ENCODE measurements at regions not wholly inside any gene's neighbourhood (a gene's known extent, or its start where the extent isn't known, plus 50 kb on each side); places are given as distances from the start of the nearest gene placed in this dataset.

DNA sequence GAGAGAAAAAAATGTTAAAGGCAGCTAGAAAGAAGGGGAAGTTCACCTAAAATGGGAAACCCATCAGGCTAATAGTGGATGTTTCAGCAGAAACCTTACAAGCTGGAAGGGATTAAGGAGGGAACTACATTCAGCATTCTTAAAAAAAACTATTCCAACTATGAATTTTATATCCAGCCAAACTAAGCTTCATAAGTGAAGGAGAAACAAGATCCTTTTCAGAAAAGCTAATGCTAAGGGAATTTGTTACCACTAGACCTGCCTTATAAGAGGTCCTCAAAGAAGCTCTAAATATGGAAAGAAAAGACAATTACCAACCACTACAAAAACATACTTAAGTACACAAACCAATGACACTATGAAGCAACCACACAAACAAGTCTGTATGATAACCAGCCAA is 59.2 kb upstream of the SLC35F1 start (continued):
- TF ChIP-seq, protein P1, sequence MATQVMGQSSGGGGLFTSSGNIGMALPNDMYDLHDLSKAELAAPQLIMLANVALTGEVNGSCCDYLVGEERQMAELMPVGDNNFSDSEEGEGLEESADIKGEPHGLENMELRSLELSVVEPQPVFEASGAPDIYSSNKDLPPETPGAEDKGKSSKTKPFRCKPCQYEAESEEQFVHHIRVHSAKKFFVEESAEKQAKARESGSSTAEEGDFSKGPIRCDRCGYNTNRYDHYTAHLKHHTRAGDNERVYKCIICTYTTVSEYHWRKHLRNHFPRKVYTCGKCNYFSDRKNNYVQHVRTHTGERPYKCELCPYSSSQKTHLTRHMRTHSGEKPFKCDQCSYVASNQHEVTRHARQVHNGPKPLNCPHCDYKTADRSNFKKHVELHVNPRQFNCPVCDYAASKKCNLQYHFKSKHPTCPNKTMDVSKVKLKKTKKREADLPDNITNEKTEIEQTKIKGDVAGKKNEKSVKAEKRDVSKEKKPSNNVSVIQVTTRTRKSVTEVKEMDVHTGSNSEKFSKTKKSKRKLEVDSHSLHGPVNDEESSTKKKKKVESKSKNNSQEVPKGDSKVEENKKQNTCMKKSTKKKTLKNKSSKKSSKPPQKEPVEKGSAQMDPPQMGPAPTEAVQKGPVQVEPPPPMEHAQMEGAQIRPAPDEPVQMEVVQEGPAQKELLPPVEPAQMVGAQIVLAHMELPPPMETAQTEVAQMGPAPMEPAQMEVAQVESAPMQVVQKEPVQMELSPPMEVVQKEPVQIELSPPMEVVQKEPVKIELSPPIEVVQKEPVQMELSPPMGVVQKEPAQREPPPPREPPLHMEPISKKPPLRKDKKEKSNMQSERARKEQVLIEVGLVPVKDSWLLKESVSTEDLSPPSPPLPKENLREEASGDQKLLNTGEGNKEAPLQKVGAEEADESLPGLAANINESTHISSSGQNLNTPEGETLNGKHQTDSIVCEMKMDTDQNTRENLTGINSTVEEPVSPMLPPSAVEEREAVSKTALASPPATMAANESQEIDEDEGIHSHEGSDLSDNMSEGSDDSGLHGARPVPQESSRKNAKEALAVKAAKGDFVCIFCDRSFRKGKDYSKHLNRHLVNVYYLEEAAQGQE (IDR thresholded peaks at IDR 0.05; ENCODE audit: low read depth, low read length), result no peak

DNA sequence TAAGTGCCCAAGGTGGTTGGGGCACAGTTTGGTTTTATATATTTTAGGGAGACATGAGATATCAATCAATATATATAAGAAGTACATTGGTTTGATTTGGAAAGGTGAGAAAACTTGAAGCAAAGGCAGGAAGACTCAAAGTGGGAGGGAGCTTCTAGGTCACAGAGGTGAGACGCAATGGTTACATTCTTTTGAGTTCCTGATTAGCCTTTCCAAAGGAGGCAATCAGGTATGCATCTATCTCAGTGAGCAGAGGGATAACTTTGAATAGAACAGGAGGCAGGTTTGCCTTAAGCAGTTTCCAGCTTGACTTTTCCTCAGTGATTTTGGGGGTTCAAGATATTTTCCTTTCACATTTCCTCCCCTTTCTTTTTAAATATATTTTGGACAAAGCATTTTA is 58.0 kb upstream of the SLC35F1 start:
- Histone ChIP-seq H2AFZ (ENCODE audit: low read depth) (no peak overlapping the region), H3K4me1 (ENCODE audit: control insufficient read depth in 1 of 2, insufficient read depth in 2 of 2, low read depth in 1 of 2, low read length in 1 of 2) (no peaks in the 10 kb centered on the region), H3F3A (replicated peaks; ENCODE audit: insufficient read depth) (no peaks in the 10 kb centered on the region), H3K9me3 (no peaks in the 10 kb centered on the region), H3K36me3 (replicated peaks in 1 of 2; ENCODE audit: control insufficient read depth in 1 of 2, insufficient read depth in 2 of 2, low read length in 1 of 2) (no peaks in the 10 kb centered on the region), H3K9ac (no peak overlapping the region), H3K4me3 (ENCODE audit: low read depth in 2 of 2, low read length in 1 of 2) (no peak overlapping the region), H3K4me2 (no peak overlapping the region), H3K27me3 (ENCODE audit: insufficient read depth) (no peaks in the 10 kb centered on the region), H4K20me1 (ENCODE audit: insufficient read depth) (0 out of 2 replicates have a peak, but pooled peaks cover 3% of the 10 kb centered on the region), H3K79me2 (ENCODE audit: insufficient read depth) (no peaks in the 10 kb centered on the region), H3K27ac (ENCODE audit: low read depth in 2 of 2, low read length in 1 of 2) (no peak overlapping the region), H3K9me2 (no peaks in the 10 kb centered on the region)
- ChIA-PET POLR2A (no interaction called here), CTCF (no interaction called here)
- DNase-seq, result no peak
- WGBS (ENCODE audit: low lambda C conversion rate), result 0% methylated on average over 1 of the region's 1 CpG
- no peak for TF ChIP-seq RCOR1 (IDR thresholded peaks at IDR 0.05; ENCODE audit: low read length)
- no peak for TF ChIP-seq MEF2A (IDR thresholded peaks at IDR 0.05; ENCODE audit: borderline replicate concordance, low read depth)
- TF ChIP-seq, protein P2, sequence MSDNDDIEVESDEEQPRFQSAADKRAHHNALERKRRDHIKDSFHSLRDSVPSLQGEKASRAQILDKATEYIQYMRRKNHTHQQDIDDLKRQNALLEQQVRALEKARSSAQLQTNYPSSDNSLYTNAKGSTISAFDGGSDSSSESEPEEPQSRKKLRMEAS (IDR thresholded peaks at IDR 0.05; ENCODE audit: low read depth), result no peak
- TF ChIP-seq, protein P3, sequence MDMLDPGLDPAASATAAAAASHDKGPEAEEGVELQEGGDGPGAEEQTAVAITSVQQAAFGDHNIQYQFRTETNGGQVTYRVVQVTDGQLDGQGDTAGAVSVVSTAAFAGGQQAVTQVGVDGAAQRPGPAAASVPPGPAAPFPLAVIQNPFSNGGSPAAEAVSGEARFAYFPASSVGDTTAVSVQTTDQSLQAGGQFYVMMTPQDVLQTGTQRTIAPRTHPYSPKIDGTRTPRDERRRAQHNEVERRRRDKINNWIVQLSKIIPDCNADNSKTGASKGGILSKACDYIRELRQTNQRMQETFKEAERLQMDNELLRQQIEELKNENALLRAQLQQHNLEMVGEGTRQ (IDR thresholded peaks at IDR 0.05; ENCODE audit: borderline replicate concordance, low read depth, low read length), result no peak
- TF ChIP-seq NFIC (IDR thresholded peaks at IDR 0.05; ENCODE audit: borderline replicate concordance), result no peak
- TF ChIP-seq, protein P4, sequence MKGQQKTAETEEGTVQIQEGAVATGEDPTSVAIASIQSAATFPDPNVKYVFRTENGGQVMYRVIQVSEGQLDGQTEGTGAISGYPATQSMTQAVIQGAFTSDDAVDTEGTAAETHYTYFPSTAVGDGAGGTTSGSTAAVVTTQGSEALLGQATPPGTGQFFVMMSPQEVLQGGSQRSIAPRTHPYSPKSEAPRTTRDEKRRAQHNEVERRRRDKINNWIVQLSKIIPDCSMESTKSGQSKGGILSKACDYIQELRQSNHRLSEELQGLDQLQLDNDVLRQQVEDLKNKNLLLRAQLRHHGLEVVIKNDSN (IDR thresholded peaks at IDR 0.05; ENCODE audit: borderline replicate concordance, low read depth), result no peak
- no peak for TF ChIP-seq JUND (IDR thresholded peaks at IDR 0.05)
- no peak for TF ChIP-seq RXRA (IDR thresholded peaks at IDR 0.05; ENCODE audit: borderline replicate concordance, low read depth)
- TF ChIP-seq, protein P5, sequence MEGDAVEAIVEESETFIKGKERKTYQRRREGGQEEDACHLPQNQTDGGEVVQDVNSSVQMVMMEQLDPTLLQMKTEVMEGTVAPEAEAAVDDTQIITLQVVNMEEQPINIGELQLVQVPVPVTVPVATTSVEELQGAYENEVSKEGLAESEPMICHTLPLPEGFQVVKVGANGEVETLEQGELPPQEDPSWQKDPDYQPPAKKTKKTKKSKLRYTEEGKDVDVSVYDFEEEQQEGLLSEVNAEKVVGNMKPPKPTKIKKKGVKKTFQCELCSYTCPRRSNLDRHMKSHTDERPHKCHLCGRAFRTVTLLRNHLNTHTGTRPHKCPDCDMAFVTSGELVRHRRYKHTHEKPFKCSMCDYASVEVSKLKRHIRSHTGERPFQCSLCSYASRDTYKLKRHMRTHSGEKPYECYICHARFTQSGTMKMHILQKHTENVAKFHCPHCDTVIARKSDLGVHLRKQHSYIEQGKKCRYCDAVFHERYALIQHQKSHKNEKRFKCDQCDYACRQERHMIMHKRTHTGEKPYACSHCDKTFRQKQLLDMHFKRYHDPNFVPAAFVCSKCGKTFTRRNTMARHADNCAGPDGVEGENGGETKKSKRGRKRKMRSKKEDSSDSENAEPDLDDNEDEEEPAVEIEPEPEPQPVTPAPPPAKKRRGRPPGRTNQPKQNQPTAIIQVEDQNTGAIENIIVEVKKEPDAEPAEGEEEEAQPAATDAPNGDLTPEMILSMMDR (IDR thresholded peaks at IDR 0.05), result no peak
- no peak for TF ChIP-seq RAD21 (IDR thresholded peaks at IDR 0.05; ENCODE audit: low read length)
- TF ChIP-seq FOSL2 (IDR thresholded peaks at IDR 0.05; ENCODE audit: borderline replicate concordance, low read depth), result no peak
- TF ChIP-seq, protein P1 (IDR thresholded peaks at IDR 0.05; ENCODE audit: low read depth, low read length), result no peak
- TF ChIP-seq TCF12 (IDR thresholded peaks at IDR 0.05), result no peak
- TF ChIP-seq, protein P6, sequence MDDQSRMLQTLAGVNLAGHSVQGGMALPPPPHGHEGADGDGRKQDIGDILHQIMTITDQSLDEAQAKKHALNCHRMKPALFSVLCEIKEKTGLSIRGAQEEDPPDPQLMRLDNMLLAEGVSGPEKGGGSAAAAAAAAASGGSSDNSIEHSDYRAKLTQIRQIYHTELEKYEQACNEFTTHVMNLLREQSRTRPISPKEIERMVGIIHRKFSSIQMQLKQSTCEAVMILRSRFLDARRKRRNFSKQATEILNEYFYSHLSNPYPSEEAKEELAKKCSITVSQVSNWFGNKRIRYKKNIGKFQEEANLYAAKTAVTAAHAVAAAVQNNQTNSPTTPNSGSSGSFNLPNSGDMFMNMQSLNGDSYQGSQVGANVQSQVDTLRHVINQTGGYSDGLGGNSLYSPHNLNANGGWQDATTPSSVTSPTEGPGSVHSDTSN (IDR thresholded peaks at IDR 0.05), result no peak
- TF ChIP-seq EP300 (IDR thresholded peaks at IDR 0.05; ENCODE audit: borderline replicate concordance in 1 of 2, low read depth in 1 of 2, low read length in 1 of 2), result no peak
- TF ChIP-seq CHD2 (IDR thresholded peaks at IDR 0.05; ENCODE audit: low read length, partially characterized antibody), result no peak
- no peak for TF ChIP-seq SIN3A (IDR thresholded peaks at IDR 0.05; ENCODE audit: borderline replicate concordance, low read depth, low read length)
- TF ChIP-seq, protein P7, sequence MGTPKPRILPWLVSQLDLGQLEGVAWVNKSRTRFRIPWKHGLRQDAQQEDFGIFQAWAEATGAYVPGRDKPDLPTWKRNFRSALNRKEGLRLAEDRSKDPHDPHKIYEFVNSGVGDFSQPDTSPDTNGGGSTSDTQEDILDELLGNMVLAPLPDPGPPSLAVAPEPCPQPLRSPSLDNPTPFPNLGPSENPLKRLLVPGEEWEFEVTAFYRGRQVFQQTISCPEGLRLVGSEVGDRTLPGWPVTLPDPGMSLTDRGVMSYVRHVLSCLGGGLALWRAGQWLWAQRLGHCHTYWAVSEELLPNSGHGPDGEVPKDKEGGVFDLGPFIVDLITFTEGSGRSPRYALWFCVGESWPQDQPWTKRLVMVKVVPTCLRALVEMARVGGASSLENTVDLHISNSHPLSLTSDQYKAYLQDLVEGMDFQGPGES (IDR thresholded peaks at IDR 0.05; ENCODE audit: low read depth, low read length), result no peak
